Pancreas (tissue), 10 donors: ENCODE measurements at regions not wholly inside any gene's neighbourhood (a gene's known extent, or its start where the extent isn't known, plus 50 kb on each side); places are given as distances from the start of the nearest gene placed in this dataset.
"Not testable (repeated sequence)": the region's sequence is repeated elsewhere in the genome, so short reads cannot be mapped to it uniquely, and the experiment has no call there.

Source experiments
- ATAC-seq, 4 donors: fragments of 200-7000 bp; cut with Tn5 transposase; one replicate each; pipeline versions ENCODE4 v1.8.0 to v1.9.1; 2020; ENCODE audit warnings: mild to moderate bottlenecking in 4 of 4, moderate library complexity in 4 of 4
- DNase-seq, 6 donors: peaks; one replicate each; pipeline ENCODE4 v3.0.0-alpha.2; 2020
- FAIRE-seq: peaks from 2 replicates; lab custom pipeline; 2012; peaks lifted over from hg19 to GRCh38; lab: Jason Lieb, UNC
- H3K27ac ChIP-seq, 4 donors: fragments of 200-600 bp; sonication (generic); 1 replicate in 3 of 4; 2 replicates in 1 of 4; pipeline versions ENCODE4 v1.5.0 to v1.8.0; 2020
- H3K27me3 ChIP-seq, 4 donors: fragments of 200-600 bp; one replicate each; pipeline ENCODE4 v1.8.0; 2021
- H3K36me3 ChIP-seq, 3 donors: fragments of 200-600 bp; sonication (generic) in 1 of 3; one replicate each; pipeline versions ENCODE4 v1.5.0 to v1.8.0; 2020 to 2021
- H3K4me1 ChIP-seq, 3 donors: fragments of 200-600 bp; one replicate each; pipeline ENCODE4 v1.8.0; 2021
- H3K4me3 ChIP-seq, 4 donors: fragments of 200-600 bp; sonication (generic) in 2 of 4; one replicate each; pipeline versions ENCODE4 v1.5.0 to v1.8.0; 2020 to 2021
- H3K9me3 ChIP-seq, 4 donors: fragments of 200-600 bp; one replicate each; pipeline ENCODE4 v1.8.0; 2021
- WGBS, 2 donors: extraction: QIAGEN DNeasy Blood & Tissue Kit; methylation state at CpG; one replicate each; pipeline ENCODE4 v1.1.7; 2013; 5-methylcytosine and 5-hydroxymethylcytosine counted together
- intact Hi-C, 3 donors: fragments of 100-400 bp; cut with DNase I; formaldehyde crosslinking; loops; one replicate each; pipeline versions ENCODE4 v1.11.1 to v1.14.2; 2022
- TF ChIP-seq, protein P1 (sequence below), 4 donors: fragments of 200-600 bp; sonication (generic) in 3 of 4; IDR thresholded peaks; one replicate each; pipeline versions ENCODE4 v1.5.0 to v1.8.0; 2021; ENCODE audit warnings: antibody characterized with exemption in 4 of 4
- donor health status: healthy with polysubstance abuse.
- donor health status: DM: no; HTN: no; CAD: no; lungs with moderate emphysema.
- donor health status: DM: no; HTN: no; CAD: no.
- donor health status: control.
- donor health status: control.
- donor health status: Bipolar disorder and iron deficiency.
- donor health status: DM: yes; HTN: yes; CAD: no.
- donor health status: DM: no; HTN: no; CAD: no.
- donor health status: DM: no; HTN: no; CAD: no.
- donor health status: DM: yes; HTN: yes; CAD: no.

DNA sequence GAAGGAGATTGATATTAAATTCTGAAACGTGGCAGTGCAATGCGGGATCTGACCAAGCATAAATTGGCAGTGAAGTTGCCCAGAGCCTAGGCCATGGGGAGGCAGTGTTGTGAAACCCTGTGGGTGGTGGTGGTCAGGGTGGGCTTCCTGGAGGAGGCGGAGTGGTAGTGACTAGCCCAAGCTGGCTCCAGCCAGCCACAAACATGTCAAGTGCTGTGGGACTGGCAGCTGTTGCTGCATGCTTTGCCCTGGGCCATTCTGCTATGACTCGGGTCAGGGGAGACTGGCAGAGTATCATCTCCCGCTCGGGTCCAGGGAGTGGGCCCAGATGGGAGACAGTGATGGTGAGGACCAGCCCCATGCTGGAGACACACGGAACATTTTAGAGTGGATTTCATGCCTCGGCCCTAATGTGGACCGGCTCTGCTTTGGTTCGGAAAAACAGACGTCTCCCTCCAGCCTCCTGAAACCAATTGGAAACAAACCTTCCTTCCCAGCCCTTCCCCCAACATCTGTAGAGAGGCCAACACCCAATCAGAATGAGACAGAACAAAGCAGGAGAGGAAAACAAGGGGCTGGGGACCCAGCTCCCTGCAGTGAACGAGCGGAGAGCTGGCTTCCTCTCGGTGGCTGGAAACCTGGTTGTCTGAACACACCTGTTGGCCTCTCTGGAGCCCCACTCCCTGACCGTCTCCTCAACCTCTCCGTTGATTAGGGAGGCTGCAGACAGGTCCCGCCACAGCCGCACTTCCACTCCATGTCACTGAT, 58.2 kb downstream of the TMEM270 start:
- Histone ChIP-seq H3K9me3 (no peaks in the 10 kb centered on the region), H3K4me3 (no peak overlapping the region), H3K4me1 (no peaks in the 10 kb centered on the region), H3K27ac (no peak overlapping the region), H3K27me3 (no peaks in the 10 kb centered on the region), H3K36me3 (no peaks in the 10 kb centered on the region)
- no peak for ATAC-seq
- 79 to 88% methylated on average over 17 to 18 of the region's 18 CpGs for WGBS, 2 donors
- no peak for FAIRE-seq
- intact Hi-C loops: no loop called here
- DNase-seq: no peak
- TF ChIP-seq, protein P1, sequence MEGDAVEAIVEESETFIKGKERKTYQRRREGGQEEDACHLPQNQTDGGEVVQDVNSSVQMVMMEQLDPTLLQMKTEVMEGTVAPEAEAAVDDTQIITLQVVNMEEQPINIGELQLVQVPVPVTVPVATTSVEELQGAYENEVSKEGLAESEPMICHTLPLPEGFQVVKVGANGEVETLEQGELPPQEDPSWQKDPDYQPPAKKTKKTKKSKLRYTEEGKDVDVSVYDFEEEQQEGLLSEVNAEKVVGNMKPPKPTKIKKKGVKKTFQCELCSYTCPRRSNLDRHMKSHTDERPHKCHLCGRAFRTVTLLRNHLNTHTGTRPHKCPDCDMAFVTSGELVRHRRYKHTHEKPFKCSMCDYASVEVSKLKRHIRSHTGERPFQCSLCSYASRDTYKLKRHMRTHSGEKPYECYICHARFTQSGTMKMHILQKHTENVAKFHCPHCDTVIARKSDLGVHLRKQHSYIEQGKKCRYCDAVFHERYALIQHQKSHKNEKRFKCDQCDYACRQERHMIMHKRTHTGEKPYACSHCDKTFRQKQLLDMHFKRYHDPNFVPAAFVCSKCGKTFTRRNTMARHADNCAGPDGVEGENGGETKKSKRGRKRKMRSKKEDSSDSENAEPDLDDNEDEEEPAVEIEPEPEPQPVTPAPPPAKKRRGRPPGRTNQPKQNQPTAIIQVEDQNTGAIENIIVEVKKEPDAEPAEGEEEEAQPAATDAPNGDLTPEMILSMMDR (IDR thresholded peaks at IDR 0.05): no peak

DNA sequence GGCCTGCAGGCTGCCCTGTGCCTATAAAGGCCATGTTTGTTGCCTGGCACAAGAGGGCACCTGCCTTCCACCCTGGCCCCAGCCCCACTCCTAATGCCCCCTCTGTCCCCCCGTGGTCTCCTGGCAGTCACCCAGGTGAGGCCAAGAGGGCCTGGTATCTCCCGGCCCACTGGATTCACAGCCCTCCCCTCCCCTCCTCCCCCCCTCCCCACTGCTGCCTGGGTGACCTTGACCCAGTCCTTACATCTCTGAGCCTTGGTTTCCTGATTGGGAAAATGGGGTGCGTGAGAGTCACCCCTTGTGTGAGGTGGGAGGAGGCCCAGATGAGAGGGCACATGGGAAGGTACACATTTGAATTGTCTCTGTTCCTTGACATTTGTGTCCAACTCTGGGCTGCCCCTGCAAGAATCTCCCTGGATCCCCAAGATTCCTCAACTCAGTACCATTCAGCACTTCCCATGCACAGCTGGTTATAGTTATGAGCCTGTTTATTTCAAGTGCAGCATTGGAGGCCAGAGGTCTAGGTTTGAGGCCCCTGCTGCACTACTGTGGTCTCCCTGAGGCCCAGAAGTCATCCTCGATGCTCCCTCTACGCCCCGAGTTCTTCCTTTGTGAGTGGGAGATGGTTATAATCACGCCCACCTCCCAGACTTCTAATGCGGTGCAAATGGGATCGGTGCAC, 58.9 kb downstream of the TMEM270 start:
- no peak for ATAC-seq
- Histone ChIP-seq H3K9me3 (no peaks in the 10 kb centered on the region), H3K4me3 (no peak overlapping the region), H3K36me3 (no peaks in the 10 kb centered on the region), H3K27me3 (no peaks in the 10 kb centered on the region), H3K27ac (no peak overlapping the region), H3K4me1 (no peaks in the 10 kb centered on the region)
- FAIRE-seq: no peak
- WGBS, 2 donors: 73 to 74% methylated on average over 9 of the region's 9 CpGs
- DNase-seq: no peak
- TF ChIP-seq, protein P1 (IDR thresholded peaks at IDR 0.05): no peak
- intact Hi-C loops: no loop called here

DNA sequence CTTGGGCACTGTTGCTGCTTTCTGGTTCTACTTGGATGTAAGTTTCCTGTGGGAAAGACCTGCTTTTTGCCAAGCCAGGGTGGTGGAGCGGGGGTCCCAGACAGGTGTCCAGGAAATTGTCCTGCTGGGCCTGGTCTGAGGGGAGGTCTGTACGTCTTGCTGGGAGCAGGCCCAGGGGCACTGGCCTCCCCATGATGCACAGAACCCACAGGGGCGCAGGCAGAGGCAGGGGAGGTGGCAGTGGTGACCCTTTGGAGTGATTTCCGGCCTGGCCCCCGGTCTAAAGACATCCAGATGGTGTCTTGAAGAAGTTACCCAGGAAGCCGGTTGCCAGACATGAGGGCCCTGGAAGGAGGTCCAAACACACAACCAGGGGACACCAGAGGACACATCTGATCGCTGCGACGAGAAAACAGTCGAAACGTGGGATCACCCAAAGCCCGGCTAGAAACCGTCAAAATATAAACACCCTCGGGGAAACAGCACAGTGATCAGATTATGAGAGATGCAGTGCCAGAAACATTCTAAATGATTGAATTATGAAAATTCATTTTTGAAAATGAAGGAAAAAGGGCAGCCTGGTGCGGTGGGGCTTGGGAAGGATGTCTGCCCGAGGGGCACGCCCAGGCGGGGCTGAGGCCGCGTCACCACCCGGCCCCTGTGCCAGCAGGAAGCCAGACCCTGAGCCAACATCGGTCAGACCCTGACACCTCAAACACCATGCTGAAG, 59.6 kb downstream of the TMEM270 start:
- Histone ChIP-seq H3K27me3 (no peaks in the 10 kb centered on the region), H3K9me3 (no peaks in the 10 kb centered on the region), H3K27ac (no peak overlapping the region), H3K4me1 (no peaks in the 10 kb centered on the region), H3K36me3 (no peaks in the 10 kb centered on the region), H3K4me3 (no peak overlapping the region)
- no peak for ATAC-seq
- DNase-seq: no peak
- 83 to 87% methylated on average over 22 of the region's 22 CpGs for WGBS, 2 donors
- intact Hi-C loops: no loop called here
- FAIRE-seq: no peak
- TF ChIP-seq, protein P1 (IDR thresholded peaks at IDR 0.05): no peak

DNA sequence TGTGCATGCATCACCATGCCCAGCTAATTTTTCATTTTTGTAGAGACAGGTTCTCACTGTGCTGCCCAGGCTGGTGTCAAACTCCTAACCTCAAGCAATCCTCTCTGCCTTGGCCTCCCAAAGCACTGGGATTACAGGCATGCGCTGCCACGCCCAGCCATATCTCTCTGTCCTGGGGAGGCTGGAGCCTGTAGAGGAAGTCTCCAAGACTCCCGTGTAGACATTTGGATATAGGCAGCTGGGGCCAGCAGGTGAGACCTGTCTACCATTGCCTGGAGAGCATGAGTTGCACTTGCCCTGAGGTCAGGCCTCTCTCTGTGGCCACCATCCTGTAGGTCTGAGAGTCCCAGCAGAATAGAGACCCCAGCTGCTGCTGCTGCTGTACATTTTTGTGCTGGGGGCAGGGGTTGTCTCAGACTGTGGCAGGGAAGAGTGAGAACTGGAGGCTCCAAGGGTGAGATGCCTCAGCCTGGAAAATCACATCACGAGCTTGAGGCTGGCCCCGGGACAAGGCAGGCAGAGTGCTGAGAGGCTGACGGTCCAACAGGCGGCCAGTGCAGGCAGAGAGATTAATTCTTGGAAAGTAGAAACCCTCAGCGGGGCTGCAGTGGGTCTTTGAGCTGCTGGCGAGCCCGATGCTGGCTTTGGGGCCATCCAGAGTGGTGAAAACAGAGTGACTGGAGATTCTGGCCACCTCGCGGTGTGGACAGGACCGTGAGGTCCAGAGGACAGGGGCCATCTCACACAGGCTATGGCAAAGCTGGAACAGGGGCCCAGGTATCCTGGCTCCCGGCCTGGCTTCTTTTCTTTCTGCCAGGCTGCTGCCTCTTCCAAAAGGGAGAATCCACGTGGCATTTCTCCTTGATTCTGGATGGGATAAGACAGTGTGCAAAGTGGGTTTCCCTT, 60.9 kb downstream of the TMEM270 start:
- DNase-seq: no peak
- no peaks in the 10 kb centered on the region for H3K9me3 ChIP-seq
- H3K4me3 ChIP-seq: no peak overlapping the region
- no peaks in the 10 kb centered on the region for H3K27me3 ChIP-seq
- H3K27ac ChIP-seq: no peak overlapping the region
- H3K4me1 ChIP-seq: no peaks in the 10 kb centered on the region
- intact Hi-C loops: no loop called here
- TF ChIP-seq, protein P1 (IDR thresholded peaks at IDR 0.05): no peak
- no peak for FAIRE-seq
- no peak for ATAC-seq
- no peaks in the 10 kb centered on the region for H3K36me3 ChIP-seq
- whole genome bisulfite sequencing, 2 donors: 66 to 79% methylated on average over 15 of the region's 15 CpGs

DNA sequence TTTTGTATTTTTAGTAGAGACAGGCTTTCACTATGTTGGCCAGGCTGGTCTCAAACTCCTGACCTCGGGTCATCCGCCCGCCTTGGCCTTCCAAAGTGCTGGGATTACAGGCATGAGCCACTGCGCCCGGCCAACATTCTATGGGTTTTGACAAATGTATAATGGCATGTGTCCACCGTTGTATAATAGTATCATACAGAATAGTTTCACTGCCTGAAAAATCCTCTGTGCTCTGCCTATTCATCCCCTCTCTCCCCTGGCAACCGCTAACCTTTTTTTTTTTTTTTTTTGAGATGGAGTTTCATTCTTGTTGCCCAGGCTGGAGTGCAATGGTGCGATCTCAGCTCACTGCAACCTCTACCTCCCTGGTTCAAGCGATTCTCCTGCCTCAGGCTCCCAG, 67.7 kb downstream of the TMEM270 start:
- H3K27me3 ChIP-seq, H3K4me1 ChIP-seq, intact Hi-C loops, H3K4me3 ChIP-seq, DNase-seq, H3K36me3 ChIP-seq, H3K27ac ChIP-seq, ATAC-seq, FAIRE-seq, H3K9me3 ChIP-seq: not testable (repeated sequence)
- WGBS, 2 donors: 83 to 92% methylated on average over 8 to 9 of the region's 9 CpGs
